HG03280 (cell line): ENCODE measurements at regions not wholly inside any gene's neighbourhood (a gene's known extent, or its start where the extent isn't known, plus 50 kb on each side); places are given as distances from the start of the nearest gene placed in this dataset.
"Not testable (repeated sequence)": the region's sequence is repeated elsewhere in the genome, so short reads cannot be mapped to it uniquely, and the experiment has no call there.

Experiments used
- ATAC-seq: cut with Tn5 transposase; IDR thresholded peaks from one replicate; pipeline ENCODE4 v1.9.1; 2021; ENCODE audit warnings: mild to moderate bottlenecking, moderate library complexity; ENCODE audit not compliant: unreplicated experiment

DNA sequence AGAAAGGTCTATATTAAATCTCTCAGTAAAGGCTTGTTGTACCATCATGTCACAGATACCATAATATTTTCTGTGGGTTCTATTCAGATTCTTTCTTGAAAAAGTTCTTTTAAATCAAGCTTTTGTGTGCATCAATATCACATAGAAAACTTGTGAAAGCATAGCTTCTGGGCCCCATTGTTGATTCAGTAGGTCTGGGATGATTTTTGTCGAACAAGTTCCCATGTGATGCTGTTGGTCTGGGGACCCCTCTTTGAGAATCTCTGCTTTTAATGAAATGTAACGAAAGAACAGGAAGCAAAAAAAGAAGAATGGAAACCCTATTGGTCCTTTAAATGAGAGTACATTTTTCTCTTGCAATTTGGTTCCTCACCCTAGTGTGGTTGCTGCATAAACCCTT lies 597.7 kb upstream of the CITED2 start:
- ATAC-seq: no peak

DNA sequence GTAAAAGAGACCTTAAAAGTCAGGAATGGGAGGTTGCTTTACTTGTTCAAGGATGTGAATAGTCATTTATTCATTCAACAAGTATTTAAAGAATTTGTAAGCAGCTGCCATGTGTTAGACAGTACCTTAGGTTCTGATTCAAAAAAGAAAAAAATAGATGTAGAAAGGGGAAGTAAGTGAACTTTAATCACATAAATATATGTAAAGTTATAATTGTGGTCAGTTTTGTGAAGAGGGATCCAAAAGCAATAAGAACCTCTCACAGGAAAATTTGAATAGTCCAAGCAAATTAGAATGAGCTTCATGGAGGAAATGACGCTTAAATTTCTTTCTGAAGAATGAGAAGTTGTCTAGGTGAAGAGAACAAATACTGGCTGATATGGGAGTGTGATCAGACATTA lies 596.1 kb upstream of the CITED2 start:
- ATAC-seq: no peak

DNA sequence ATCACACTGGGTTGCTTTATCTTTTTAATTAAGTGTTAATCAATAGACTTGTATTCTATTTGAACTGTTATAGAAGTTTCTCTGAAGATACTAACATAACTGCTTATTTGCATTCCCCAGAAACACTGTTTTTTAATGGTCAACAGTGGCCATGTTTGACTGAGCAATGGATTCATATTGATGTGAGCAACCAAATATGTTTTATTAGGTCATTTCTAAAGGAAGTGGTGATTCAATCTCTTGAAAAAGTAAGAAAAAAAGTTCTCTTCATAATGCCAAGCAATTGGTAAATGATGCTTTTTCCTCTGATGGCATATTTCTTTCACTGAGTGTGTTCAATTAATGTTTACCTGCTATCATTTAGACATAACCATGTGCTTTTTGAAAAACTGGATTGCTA lies 593.0 kb upstream of the CITED2 start:
- no peak for ATAC-seq

DNA sequence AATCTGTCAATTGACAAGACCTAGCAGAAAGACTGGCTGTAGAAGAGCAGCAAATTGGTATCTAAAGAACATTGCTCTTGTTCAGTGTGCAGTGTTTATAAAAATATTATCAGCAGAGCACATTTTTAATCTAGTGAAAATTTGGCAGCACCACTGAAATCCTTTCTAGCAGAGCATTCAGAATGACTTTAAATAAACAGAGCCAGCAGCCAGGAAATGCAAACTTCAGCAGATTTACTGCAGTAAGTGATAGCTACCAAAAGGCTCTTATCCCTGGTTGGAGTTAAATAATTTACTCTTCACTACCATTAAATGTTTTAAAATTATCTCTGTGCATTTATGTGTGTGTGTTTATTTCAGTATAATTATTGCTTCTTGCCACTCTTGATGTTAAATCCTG lies 590.9 kb upstream of the CITED2 start:
- no peak for ATAC-seq

DNA sequence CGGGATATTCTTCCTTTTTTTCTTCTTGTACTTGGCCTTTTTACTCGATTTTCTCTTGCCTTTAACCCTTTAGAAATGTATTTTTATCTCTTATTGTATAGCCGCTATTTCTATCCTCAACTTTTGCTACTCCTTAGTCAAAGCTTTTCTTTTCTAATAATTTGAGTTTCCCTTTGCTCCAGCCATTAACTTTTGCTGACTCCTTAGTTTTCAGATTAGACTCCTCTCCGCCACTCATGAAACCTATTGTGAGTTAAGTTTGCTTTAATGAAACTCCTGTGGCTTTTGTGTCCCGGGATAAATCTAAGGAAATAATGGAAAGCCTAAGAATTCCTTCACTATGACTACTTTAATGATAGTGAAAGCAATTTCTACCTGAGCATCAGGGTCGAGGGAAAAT lies 590.3 kb upstream of the CITED2 start:
- ATAC-seq: no peak

DNA sequence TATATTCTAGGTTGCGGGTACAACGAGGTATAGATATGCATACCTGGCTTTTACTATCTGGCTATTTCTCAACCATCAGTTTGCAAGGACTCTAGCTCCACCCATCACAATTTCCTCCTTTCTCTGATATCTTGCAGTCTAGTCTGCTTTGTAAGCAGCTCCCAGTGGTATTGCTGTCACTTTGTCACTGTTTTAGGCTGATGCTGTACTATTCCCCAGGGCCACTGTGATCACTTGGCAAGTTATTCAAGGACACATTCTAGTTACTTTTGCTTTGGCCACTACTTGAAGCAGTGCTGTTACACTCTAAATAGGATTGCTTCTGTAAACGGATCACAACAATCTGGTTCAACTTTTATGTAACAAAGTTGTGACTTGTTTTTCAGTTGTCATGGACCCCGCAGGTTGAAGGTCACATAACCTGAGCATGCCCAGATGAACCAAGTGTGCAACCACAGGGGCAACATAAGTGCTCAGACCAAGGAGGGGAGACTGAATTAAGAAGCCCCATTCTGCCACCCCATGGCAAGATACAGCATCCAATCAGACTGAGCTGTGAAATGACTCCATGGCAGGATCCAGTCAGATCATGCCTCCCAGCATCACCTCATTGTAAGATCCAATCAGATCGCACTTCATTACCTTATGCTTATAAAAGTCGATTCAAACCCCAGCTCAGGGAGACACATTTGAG lies 588.4 kb upstream of the CITED2 start:
- no peak for ATAC-seq

DNA sequence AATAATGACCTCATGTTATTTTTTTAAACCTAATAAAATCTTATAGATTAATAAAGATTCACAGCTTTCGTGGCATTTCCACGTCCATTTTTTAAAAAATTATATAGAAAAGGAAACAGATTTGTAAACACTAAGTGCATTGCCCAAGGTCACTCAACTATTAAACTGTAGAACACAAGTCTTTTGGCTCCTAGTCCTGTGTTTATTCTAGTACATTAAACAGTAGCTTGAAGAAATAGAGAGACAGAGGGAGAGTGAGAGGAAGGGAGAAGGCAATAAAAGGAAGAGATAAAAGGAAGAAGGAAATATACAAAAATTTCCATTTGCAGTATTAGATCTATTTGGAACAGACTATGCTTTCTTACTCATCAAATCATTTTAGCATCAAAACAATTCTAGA lies 586.7 kb upstream of the CITED2 start:
- ATAC-seq: no peak

DNA sequence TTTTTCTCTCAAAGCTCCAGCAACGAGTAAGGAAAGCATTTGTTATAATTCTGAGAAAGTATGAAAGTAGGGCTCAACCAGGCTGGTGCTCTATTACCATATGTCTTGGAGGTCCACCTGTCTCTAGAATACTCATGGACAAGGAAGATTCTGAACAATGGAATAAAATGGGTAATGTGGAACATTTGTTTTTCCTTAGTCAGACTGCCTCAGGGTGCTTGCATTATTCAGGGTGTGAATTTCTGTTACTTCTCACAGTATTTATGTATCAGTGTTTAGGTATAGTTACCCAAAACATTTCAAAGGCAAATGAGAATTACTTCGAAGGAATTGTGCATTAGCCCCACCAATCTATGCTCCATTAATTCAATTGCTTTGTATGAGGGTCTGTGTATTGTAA lies 586.2 kb upstream of the CITED2 start:
- no peak for ATAC-seq

DNA sequence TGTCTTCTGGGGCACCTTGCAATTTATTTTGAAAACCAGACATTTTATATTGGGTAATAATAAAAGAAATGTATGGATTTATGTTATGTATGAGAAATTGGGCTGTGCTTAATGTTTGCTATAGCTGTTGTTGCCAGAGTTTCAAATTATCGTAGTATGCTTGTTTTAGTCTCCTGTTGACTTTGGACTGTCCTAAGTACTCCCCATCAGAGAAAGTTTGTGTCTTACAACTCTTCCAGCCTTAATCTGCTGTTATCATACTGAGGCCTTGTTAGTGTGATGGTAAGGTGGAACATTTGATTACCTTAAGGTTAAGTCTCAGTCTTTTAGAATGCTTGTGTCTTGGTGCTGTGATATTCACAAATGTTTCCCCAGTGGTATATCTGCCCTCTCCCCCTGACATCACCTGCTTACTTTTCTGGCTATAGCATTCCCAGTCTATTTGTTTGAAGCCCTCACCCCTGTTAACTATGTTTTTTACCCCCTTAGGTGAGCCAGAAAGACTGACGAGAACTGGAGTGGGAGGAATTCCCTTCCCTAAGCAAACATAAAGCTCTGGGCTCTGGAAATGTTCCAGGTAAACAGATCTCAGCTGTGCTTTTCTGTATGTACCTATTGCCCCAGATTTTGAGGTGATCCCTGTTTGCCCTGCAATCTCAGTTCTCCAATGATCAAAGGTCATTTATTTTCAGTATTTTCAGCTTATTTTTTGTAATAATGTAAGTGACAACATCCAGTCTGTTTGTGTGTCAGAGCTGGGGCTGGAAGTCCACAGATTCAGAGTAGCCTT lies 581.1 kb upstream of the CITED2 start:
- no peak for ATAC-seq

DNA sequence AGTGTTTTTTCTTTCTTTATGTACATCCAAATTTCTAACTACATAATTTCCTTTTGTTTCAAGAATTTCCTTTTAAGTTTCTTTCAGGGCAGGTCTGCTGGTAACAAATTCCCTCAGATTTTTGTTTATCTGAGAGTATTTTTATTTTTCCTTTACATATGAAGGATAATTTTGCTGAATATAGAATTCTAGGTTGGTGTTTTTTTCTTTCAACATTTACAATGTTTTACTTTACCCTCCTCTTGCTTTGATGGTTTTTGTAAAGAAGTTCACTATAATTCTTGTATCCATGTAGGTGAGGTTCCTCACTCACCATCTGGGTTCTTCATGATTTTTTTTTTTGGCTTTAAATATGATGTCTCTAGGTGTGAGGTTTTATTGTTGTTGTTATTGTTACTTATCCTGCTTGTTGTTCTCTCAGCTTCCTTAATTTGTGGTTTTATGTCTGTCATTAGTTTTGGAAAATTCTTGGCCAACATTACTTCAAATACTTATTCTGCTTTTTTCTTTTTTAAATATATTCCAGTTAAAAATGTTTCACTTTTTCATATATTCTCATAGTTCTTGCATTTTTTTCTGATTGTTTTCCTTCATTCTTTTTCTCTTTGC lies 580.1 kb upstream of the CITED2 start:
- no peak for ATAC-seq

DNA sequence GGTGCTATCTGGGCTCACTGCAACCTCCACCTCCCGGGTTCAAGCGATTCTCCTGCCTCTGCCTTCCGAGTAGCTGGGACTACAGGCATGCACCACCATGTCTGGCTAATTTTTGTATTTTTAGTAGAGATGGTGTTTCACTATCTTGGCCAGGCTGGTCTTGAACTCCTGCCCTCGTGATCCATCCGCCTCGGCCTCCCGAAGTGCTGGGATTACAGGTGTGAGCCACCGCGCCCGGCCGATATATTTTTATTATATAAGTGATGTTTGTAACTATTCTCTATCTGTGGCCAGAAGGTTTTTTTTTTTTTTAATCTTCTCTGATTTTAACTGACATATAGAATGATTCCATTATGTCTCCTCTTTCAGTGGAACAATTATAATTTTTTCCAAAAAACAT lies 579.3 kb upstream of the CITED2 start:
- not testable (repeated sequence) for ATAC-seq

DNA sequence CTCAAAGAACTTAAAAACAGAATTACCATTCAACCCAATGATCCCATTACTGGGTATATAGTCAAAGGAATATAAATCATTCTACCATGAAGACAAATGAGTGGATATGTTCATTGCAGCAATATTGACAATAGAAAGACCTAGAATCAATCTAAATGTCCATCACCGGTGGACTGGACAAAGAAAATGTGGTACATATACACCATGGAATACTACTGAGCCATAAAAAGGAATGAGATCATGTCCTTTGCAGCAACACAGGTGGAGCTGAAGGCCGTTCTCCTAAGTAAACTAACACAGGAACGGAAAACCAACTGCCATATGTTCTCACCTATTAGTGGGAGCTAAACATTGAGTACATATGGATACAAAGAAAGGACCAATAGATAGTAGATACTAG lies 576.7 kb upstream of the CITED2 start:
- ATAC-seq: no peak

DNA sequence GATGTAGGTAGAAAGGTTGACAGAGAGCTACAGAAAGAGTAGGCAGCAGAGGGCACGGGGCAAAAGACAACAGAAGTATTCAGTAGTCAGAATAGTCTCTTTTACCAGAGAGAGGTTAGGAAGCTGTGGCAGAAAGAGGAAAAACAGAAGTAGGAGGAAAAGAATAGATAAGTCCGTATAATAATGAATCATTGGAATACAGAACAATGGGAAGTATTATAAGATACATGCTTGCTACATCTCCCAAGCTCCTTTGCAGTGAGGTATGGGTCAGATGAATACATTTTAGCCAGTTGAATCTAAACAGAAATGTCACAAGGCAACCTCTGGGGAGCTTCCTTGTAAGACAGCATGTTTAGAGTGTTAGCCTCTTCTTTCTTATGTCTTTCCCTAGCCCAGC lies 570.5 kb upstream of the CITED2 start:
- no peak for ATAC-seq

DNA sequence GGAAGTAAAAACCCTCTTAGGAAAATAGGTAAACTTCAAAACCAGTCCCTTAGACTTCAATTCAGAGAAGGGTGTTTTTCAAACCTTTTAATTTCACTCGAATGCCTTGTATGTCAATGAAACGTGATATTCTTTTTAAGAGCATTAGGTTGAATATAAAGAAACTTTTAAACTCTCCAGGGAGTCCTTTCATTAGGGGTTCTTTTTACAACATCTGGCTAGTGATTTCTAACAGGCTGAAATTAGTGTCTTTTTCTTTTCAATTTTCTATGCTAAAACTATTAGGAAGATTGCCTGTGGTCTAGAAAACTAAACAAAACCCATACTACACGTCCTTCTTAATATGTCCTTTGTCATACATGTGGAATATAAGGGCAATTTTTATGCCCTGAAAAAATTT lies 569.7 kb upstream of the CITED2 start:
- no peak for ATAC-seq

DNA sequence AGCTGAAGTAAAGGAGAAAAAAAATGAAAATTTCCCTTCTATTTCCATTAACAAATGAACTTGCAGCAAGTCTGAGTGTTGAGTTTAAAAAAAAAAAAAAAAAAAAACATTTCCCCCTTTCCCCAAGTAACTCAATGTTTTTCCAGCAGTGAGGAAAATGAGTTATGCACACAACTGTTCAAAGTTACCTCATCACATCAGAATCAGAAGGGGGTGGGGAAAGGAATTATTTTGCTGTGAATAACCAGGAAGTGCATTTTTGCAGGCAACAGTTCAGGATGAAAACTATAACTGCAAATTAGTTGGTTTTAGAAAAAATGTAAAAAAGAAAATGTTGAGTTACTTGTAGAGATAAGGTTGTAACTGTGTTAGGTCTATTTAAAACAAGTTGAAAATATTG lies 568.9 kb upstream of the CITED2 start:
- no peak for ATAC-seq

DNA sequence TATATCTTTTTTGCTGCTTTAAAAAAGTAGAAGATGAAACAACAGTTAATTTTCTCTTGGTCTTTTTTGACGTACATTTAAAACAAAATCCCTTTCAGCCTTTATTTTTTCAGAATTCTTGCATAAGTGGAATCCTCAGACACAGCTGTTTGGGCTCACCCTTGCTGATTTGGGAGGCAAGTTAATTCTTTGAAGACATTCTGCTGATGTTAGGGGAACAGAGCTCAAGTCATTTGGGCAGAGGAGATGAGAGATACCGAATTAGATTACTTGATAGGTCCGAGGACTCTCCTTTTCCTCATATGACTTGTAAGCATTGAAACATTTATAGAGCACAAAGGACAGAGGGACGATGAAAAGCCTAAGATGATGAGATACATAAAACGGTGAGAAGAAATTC lies 567.9 kb upstream of the CITED2 start:
- no peak for ATAC-seq

DNA sequence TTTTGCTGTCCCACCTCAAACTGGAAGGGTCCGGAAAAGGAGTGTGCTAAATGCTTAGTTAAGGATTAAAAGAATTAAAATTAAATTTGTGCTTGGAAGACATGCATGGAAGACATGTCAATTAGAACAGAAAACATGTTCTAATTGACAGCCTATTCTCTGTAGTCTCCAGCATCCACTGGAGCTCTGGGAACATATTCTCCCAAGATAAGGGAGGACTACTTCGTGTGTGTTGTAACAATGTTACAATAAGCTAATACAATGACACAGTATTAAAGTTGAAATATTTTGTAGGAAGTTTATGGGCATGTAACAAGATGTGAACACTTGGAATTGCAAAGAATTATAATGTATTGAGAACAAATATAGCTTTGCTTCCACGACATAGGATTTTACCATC lies 567.4 kb upstream of the CITED2 start:
- ATAC-seq: no peak

DNA sequence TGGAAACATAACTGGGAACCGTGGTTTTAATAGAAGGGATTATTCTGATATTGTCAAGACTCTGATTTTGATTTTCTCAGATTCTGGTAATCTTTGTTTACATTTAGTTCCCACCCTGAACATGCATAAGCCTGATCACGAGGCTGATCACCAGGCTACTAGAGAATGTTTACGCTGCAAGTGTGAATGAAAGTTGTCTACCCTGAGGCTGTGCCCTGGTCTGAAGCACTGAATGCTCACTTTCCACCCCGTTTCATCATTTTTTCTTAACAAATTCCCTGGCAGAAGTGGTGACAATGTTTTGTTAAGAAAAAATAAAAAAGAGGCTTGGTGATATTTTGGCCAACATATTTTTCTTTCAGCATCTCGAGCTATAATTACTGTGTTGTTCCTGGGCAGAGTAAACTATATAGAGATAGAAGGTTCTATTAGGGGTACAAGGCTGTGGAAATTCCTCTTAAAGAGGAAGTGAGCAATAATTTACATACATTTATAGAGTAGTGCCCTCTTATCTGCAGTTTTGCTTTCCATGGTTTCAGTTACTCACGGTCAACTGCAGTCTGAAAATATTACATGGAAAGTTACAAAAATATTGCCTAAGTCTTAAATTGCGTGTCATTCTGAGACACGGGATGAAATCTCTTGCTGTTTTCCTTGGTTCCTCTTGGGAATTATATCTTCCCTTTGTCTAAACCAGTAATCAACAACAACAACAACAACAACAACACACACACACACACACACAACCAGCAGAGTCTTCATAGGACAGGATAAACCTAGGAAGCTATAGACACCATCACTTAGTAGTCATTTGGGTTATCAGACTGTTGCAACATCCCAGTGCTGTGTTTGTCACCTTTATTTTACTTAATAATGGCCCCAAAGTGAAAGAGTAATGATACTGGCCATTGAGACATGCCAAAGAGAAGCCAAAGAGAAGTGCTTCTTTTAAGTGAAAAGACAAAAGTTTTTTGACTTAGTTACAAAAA lies 566.6 kb upstream of the CITED2 start:
- peak; percentile 93 for ATAC-seq

DNA sequence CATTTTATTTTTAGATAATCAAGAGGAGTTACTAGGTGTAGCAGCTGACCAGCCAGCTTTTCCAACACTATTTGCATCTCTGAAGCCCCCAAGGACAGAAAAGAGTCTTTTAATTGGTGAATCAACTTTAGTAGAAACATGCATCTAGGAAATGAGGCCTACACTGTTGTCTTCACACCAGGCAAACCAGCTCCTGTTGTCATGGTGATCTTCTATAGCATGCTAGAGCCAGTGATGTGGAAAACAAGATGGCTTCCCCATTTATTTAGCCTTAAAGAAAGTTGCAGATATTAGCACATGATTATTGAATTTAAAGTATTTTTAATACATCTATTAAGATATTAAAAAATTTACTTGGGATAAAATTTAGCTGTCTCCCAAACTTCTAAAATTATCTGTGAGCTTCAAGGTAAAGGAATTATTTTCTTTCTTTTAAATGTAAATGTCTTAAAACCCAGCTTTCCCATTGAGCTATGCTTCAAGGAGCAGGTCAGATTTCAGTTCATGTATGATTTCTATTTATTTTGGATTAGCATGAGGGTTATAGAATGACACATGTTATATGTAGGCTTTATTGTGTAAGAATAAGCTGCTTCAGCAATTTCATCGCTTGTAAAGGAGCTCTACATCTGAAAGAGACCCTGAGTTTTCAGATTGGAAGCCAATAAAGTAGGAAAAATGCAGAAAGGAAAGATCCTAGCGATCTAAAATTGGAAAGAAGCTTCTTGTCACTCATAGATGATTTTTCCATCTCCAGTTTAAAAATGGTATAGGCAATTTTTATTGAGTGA lies 564.9 kb upstream of the CITED2 start:
- ATAC-seq: no peak

DNA sequence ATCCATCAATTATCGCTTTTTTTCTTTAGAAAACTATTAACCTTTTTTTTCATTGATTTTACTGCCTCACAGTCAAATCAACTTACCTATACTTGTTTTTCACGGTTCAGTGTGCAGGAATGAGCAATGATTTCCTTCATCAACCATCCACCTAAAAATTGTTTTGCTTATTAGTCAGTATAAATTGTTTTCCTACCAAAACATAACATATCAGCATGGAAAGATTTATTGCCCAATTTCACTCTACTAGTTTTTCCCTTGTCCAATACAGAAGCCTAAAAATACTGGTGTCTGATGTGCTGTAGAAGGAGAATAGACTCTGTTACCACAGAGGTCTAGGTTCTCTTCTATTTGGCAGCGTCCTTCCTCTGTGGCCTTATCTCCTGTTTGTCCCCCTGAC lies 558.2 kb upstream of the CITED2 start:
- no peak for ATAC-seq
